ENCODE measurements at regions not wholly inside any gene's neighbourhood (a gene's known extent, or its start where the extent isn't known, plus 50 kb on each side); places are given as distances from the start of the nearest gene placed in this dataset.

DNA sequence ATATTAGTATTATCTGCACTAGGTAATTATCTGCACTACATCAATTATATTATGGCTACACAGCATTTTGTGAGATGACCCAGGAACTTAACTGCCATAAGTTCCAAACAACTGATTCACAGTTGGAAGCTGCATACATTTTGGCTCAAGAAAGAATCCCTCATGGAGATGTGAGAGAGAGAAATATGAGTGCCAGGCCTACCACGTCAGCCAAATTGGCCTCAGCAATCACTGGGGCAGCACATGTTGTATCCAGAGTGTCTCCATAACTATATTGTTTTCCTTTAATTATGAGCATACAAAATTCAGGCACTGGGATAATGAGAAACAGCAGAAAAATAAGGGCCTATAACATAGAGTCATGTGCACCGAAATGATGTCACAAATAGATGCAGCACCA lies 174.2 kb upstream of the DMD start:
- no peak for DNase-seq (ENCODE audit: low spot score)
- no peaks in the 10 kb centered on the region for H3K36me3 ChIP-seq (ENCODE audit: insufficient read depth, low read length, poor library complexity, severe bottlenecking)
- no peaks in the 10 kb centered on the region for H3K9me3 ChIP-seq (ENCODE audit: low read depth, low read length, poor library complexity, severe bottlenecking)
- H3K4me1 ChIP-seq (ENCODE audit: insufficient read depth, low read length, poor library complexity, severe bottlenecking) = no peaks in the 10 kb centered on the region
- ChIA-PET POLR2A (ENCODE audit: low non-redundant PET) (no interaction called here), CTCF (no interaction called here)
- H3K27ac ChIP-seq (ENCODE audit: low read depth, low read length, poor library complexity, severe bottlenecking) = no peak overlapping the region
- no TSS peak for BruUV-seq (replicated peaks)
- TF ChIP-seq, protein P1, sequence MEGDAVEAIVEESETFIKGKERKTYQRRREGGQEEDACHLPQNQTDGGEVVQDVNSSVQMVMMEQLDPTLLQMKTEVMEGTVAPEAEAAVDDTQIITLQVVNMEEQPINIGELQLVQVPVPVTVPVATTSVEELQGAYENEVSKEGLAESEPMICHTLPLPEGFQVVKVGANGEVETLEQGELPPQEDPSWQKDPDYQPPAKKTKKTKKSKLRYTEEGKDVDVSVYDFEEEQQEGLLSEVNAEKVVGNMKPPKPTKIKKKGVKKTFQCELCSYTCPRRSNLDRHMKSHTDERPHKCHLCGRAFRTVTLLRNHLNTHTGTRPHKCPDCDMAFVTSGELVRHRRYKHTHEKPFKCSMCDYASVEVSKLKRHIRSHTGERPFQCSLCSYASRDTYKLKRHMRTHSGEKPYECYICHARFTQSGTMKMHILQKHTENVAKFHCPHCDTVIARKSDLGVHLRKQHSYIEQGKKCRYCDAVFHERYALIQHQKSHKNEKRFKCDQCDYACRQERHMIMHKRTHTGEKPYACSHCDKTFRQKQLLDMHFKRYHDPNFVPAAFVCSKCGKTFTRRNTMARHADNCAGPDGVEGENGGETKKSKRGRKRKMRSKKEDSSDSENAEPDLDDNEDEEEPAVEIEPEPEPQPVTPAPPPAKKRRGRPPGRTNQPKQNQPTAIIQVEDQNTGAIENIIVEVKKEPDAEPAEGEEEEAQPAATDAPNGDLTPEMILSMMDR (conservative IDR thresholded peaks at IDR 0.05; ENCODE audit: low read depth, low read length) = no peak
- TF ChIP-seq EZH2 (IDR thresholded peaks at IDR 0.05; ENCODE audit: borderline replicate concordance, low read depth, low read length, poor library complexity, severe bottlenecking) = no peak
- no peak overlapping the region for H3K4me3 ChIP-seq (ENCODE audit: low read depth, low read length, poor library complexity, severe bottlenecking)
- no peaks in the 10 kb centered on the region for H3K27me3 ChIP-seq (replicated peaks; ENCODE audit: insufficient read depth, low read depth, low read length, poor library complexity)
- intact Hi-C loops (cut with micrococcal nuclease; ENCODE audit: unreplicated experiment) = no loop called here

DNA sequence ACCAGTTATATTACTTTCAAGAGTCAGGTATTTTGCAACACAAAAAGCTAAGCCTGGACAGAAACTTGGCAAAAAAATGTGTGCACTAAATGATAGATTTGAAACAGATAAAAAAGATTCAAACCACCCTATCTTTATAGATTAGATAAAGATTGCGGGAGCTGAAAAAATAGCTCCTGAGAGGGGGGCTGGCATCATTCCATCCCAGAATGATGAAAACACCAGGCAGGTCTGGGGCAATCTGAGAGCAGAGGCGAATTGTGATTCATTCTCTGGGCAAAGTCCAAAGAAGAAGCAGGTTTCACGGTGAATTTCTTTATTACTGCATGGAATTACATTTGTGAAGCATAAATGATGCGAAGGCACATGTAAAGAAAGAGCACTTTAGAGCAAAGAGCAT lies 168.5 kb upstream of the DMD start:
- Histone ChIP-seq H3K9me3 (ENCODE audit: low read depth, low read length, poor library complexity, severe bottlenecking) (no peaks in the 10 kb centered on the region), H3K27ac (ENCODE audit: low read depth, low read length, poor library complexity, severe bottlenecking) (no peak overlapping the region), H3K4me3 (ENCODE audit: low read depth, low read length, poor library complexity, severe bottlenecking) (no peak overlapping the region), H3K27me3 (replicated peaks; ENCODE audit: insufficient read depth, low read depth, low read length, poor library complexity) (no peaks in the 10 kb centered on the region), H3K4me1 (ENCODE audit: insufficient read depth, low read length, poor library complexity, severe bottlenecking) (no peaks in the 10 kb centered on the region), H3K36me3 (ENCODE audit: insufficient read depth, low read length, poor library complexity, severe bottlenecking) (no peaks in the 10 kb centered on the region)
- intact Hi-C loops (cut with micrococcal nuclease; ENCODE audit: unreplicated experiment) = no loop called here
- no TSS peak for BruUV-seq (replicated peaks)
- no peak for DNase-seq (ENCODE audit: low spot score)
- POLR2A ChIA-PET (ENCODE audit: low non-redundant PET) = no interaction called here
- TF ChIP-seq EZH2 (IDR thresholded peaks at IDR 0.05; ENCODE audit: borderline replicate concordance, low read depth, low read length, poor library complexity, severe bottlenecking) = no peak
- TF ChIP-seq, protein P1 (conservative IDR thresholded peaks at IDR 0.05; ENCODE audit: low read depth, low read length) = no peak
- CTCF ChIA-PET = no interaction called here

- intact Hi-C loops (cut with micrococcal nuclease; ENCODE audit: unreplicated experiment) = no loop called here
Measured at GRCh38 chrX:33357606-33358005, 146.3 kb upstream of the DMD start.

More at GRCh38 chrX:33357606-33358005, 146.3 kb upstream of the DMD start:
- no peak for TF ChIP-seq EZH2 (IDR thresholded peaks at IDR 0.05; ENCODE audit: borderline replicate concordance, low read depth, low read length, poor library complexity, severe bottlenecking)
- TF ChIP-seq, protein P1 (conservative IDR thresholded peaks at IDR 0.05; ENCODE audit: low read depth, low read length) = no peak
- H3K27ac ChIP-seq (ENCODE audit: low read depth, low read length, poor library complexity, severe bottlenecking) = no peak overlapping the region
- BruUV-seq (replicated peaks) = no TSS peak
- no peaks in the 10 kb centered on the region for H3K9me3 ChIP-seq (ENCODE audit: low read depth, low read length, poor library complexity, severe bottlenecking)
- H3K36me3 ChIP-seq (ENCODE audit: insufficient read depth, low read length, poor library complexity, severe bottlenecking) = no peaks in the 10 kb centered on the region
- DNase-seq (ENCODE audit: low spot score) = no peak
- H3K27me3 ChIP-seq (replicated peaks; ENCODE audit: insufficient read depth, low read depth, low read length, poor library complexity) = no peaks in the 10 kb centered on the region
- H3K4me1 ChIP-seq (ENCODE audit: insufficient read depth, low read length, poor library complexity, severe bottlenecking) = no peaks in the 10 kb centered on the region
- H3K4me3 ChIP-seq (ENCODE audit: low read depth, low read length, poor library complexity, severe bottlenecking) = no peak overlapping the region
- ChIA-PET CTCF (no interaction called here), POLR2A (ENCODE audit: low non-redundant PET) (no interaction called here)

All from A673 (cell line).